DND-41 (cell line): ENCODE measurements at regions not wholly inside any gene's neighbourhood (a gene's known extent, or its start where the extent isn't known, plus 50 kb on each side); places are given as distances from the start of the nearest gene placed in this dataset.
"Not testable (repeated sequence)": the region's sequence is repeated elsewhere in the genome, so short reads cannot be mapped to it uniquely, and the experiment has no call there.

Experiments used
- ATAC-seq: fragments of 200-7000 bp; cut with Tn5 transposase; 3 replicates; pipeline ENCODE4 v1.9.1; 2021; ENCODE audit warnings: low read depth; ENCODE audit not compliant: insufficient read depth
- DNase-seq: peaks from one replicate; pipeline ENCODE4 v3.0.0-alpha.2; 2020
- H2AFZ ChIP-seq: 2 replicates; pipeline ENCODE4 v1.6.0; 2012; ENCODE audit warnings: low read depth, low read length
- H3K27ac ChIP-seq: 2 replicates; pipeline ENCODE4 v1.5.1; 2012; ENCODE audit warnings: low read length, inconsistent platforms
- H3K27me3 ChIP-seq: fragments of 200-600 bp; sonication (generic); 2 replicates; pipeline ENCODE4 v1.6.0; 2012; ENCODE audit warnings: low read length, mild to moderate bottlenecking, inconsistent platforms; ENCODE audit not compliant: insufficient read depth, poor library complexity
- H3K36me3 ChIP-seq: 2 replicates; pipeline ENCODE4 v1.5.1; 2012; ENCODE audit warnings: low read length, inconsistent platforms; ENCODE audit not compliant: insufficient read depth
- H3K4me1 ChIP-seq: 2 replicates; pipeline ENCODE4 v1.5.1; 2012; ENCODE audit warnings: mild to moderate bottlenecking, low read length; ENCODE audit not compliant: insufficient read depth
- H3K4me2 ChIP-seq: 2 replicates; pipeline ENCODE4 v1.6.0; 2012; ENCODE audit warnings: mild to moderate bottlenecking, moderate library complexity, low read length, inconsistent platforms; ENCODE audit not compliant: insufficient read depth
- H3K4me3 ChIP-seq, 2 experiments: fragments of 200-600 bp in 1 of 2; shearing (Covaris generic) in 1 of 2; 2 replicates each; pipeline ENCODE4 v1.5.1; 2012 to 2016; ENCODE audit warnings: inconsistent platforms in 2 of 2, low read length in 2 of 2, mild to moderate bottlenecking in 2 of 2, low read depth in 1 of 2, moderate library complexity in 1 of 2
- H3K79me2 ChIP-seq: 2 replicates; pipeline ENCODE4 v1.6.0; 2012; ENCODE audit warnings: low read length, inconsistent platforms; ENCODE audit not compliant: insufficient read depth
- H3K9ac ChIP-seq: 2 replicates; pipeline ENCODE4 v1.6.0; 2012; ENCODE audit warnings: low read depth, mild to moderate bottlenecking, inconsistent platforms, low read length, moderate library complexity
- H3K9me3 ChIP-seq: 2 replicates; pipeline ENCODE4 v1.5.1; 2012; ENCODE audit warnings: low read length, moderate library complexity, mild to moderate bottlenecking, inconsistent platforms; ENCODE audit not compliant: insufficient read depth, severe bottlenecking
- H4K20me1 ChIP-seq: 2 replicates; pipeline ENCODE4 v1.6.0; 2012; ENCODE audit warnings: low read length; ENCODE audit not compliant: insufficient read depth
- EZH2 ChIP-seq: IDR thresholded peaks from 3 replicates; pipeline ENCODE4 v1.6.1; 2012; ENCODE audit warnings: borderline replicate concordance, low read depth, mild to moderate bottlenecking, moderate library complexity, low read length, inconsistent platforms; ENCODE audit not compliant: severe bottlenecking
- TF ChIP-seq, protein P1 (sequence below): IDR thresholded peaks from 2 replicates; pipeline ENCODE4 v1.5.1; 2012; ENCODE audit warnings: borderline replicate concordance, low read length, moderate library complexity, mild to moderate bottlenecking; ENCODE audit not compliant: poor library complexity, severe bottlenecking; ENCODE audit errors: extremely low read depth

DNA sequence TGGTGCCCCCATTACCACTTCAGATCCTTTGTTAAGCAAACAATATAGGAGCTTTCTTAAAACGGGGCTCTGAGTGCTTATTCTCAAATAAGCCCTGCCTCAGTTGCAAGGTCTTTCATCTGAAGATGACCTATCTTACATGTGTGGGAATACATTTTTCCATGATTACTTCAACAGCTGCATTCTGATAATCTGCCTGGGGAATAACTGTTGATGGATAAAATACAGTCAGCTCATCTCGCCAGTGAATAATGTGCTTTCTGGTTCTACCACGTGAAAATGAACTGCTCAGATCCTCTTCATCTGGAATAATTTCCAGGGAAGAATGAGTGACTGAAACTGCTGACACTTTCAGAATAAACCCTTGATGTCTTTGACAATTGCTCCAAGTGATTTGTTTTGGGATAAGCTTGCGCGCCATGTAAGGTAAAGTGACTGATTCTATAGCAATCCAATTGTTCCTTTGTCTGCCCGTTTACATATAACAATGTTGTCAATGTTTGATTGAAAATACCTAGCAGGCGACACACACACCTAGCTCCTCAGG lies 161.3 kb downstream of the RTL9 start:
- ATAC-seq: no peak
- Histone ChIP-seq H4K20me1 (no peaks in the 10 kb centered on the region), H3K9ac (no peak overlapping the region), H2AFZ (no peak overlapping the region), H3K4me3 (no peak overlapping the region), H3K9me3 (no peaks in the 10 kb centered on the region), H3K4me1 (no peaks in the 10 kb centered on the region), H3K79me2 (no peaks in the 10 kb centered on the region), H3K4me2 (no peak overlapping the region), H3K27ac (no peak overlapping the region), H3K36me3 (no peaks in the 10 kb centered on the region), H3K27me3 (no peaks in the 10 kb centered on the region)
- DNase-seq: no peak
- TF ChIP-seq, protein P1, sequence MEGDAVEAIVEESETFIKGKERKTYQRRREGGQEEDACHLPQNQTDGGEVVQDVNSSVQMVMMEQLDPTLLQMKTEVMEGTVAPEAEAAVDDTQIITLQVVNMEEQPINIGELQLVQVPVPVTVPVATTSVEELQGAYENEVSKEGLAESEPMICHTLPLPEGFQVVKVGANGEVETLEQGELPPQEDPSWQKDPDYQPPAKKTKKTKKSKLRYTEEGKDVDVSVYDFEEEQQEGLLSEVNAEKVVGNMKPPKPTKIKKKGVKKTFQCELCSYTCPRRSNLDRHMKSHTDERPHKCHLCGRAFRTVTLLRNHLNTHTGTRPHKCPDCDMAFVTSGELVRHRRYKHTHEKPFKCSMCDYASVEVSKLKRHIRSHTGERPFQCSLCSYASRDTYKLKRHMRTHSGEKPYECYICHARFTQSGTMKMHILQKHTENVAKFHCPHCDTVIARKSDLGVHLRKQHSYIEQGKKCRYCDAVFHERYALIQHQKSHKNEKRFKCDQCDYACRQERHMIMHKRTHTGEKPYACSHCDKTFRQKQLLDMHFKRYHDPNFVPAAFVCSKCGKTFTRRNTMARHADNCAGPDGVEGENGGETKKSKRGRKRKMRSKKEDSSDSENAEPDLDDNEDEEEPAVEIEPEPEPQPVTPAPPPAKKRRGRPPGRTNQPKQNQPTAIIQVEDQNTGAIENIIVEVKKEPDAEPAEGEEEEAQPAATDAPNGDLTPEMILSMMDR: no peak
- no peak for TF ChIP-seq EZH2

GRCh38 chrX:110520652-110521051 lies 162.0 kb downstream of the RTL9 start:
- H3K4me3 ChIP-seq, H2AFZ ChIP-seq, H3K36me3 ChIP-seq, H3K4me1 ChIP-seq, DNase-seq, H4K20me1 ChIP-seq, H3K4me2 ChIP-seq, H3K27me3 ChIP-seq, H3K9me3 ChIP-seq, ATAC-seq, H3K79me2 ChIP-seq, H3K9ac ChIP-seq, H3K27ac ChIP-seq: not testable (repeated sequence)

- Histone ChIP-seq H3K4me3 (no peak overlapping the region), H3K9me3 (no peaks in the 10 kb centered on the region), H3K27me3 (no peaks in the 10 kb centered on the region), H3K79me2 (no peaks in the 10 kb centered on the region), H2AFZ (no peak overlapping the region), H3K4me1 (no peaks in the 10 kb centered on the region), H4K20me1 (no peaks in the 10 kb centered on the region), H3K9ac (no peak overlapping the region), H3K27ac (no peak overlapping the region), H3K4me2 (no peak overlapping the region), H3K36me3 (no peaks in the 10 kb centered on the region)
- ATAC-seq (no peak), DNase-seq (no peak)
- no peak for TF ChIP-seq EZH2
- TF ChIP-seq, protein P1: no peak
Observed at GRCh38 chrX:110531873-110532580, 173.4 kb downstream of the RTL9 start.

DNA sequence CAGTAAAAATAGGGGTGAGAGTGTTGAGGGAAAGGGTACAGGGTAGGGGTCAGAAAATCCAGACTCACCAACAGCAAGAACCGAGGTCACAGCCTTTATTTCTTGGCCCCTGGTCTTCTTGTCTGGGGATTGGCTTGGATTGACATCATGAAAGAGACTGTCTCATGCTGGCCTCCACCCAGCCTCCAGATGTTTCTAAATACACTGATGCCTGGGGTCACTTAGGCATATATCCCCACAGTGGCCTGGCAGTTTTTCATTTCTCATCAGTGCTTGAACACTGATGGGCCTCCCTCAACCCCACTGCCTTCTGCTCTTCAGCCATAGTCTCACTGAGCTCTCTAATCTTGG lies 173.9 kb downstream of the RTL9 start:
- Histone ChIP-seq H4K20me1 (no peaks in the 10 kb centered on the region), H3K4me1 (no peaks in the 10 kb centered on the region), H3K4me3 (no peak overlapping the region), H3K36me3 (no peaks in the 10 kb centered on the region), H3K27me3 (no peaks in the 10 kb centered on the region), H3K9ac (no peak overlapping the region), H2AFZ (no peak overlapping the region), H3K79me2 (no peaks in the 10 kb centered on the region), H3K27ac (no peak overlapping the region), H3K4me2 (no peak overlapping the region), H3K9me3 (no peaks in the 10 kb centered on the region)
- DNase-seq (no peak), ATAC-seq (no peak)
- TF ChIP-seq EZH2: no peak
- TF ChIP-seq, protein P1: no peak
